Gastrocnemius medialis (tissue), 4 donors: ENCODE measurements at regions not wholly inside any gene's neighbourhood (a gene's known extent, or its start where the extent isn't known, plus 50 kb on each side); places are given as distances from the start of the nearest gene placed in this dataset.

ENCODE experiments used
- CTCF ChIP-seq, 5 experiments: fragments of 450-650 bp in 3 of 5; fragments of 200-600 bp in 2 of 5; sonication (generic) in 2 of 5; IDR thresholded peaks in 4 of 5; conservative IDR thresholded peaks in 1 of 5; 1 replicate in 4 of 5; 2 replicates in 1 of 5; pipeline ENCODE4 v1.5.1; 2016 to 2019; ENCODE audit warnings: antibody characterized with exemption in 5 of 5, mild to moderate bottlenecking in 3 of 5, moderate library complexity in 3 of 5
- POLR2A ChIP-seq, 2 donors: fragments of 450-650 bp; IDR thresholded peaks; one replicate each; pipeline ENCODE4 v1.6.1; 2017; ENCODE audit warnings: antibody characterized with exemption in 2 of 2, mild to moderate bottlenecking in 2 of 2, moderate library complexity in 2 of 2

- TF ChIP-seq CTCF (IDR thresholded peaks at IDR 0.05 in 4 of 5, conservative IDR thresholded peaks at IDR 0.05 in 1 of 5) (no peak), POLR2A (IDR thresholded peaks at IDR 0.05) (no peak)
Observed at GRCh38 chr20:60897976-60898375, 354.1 kb upstream of the CDH4 start.
